ENCODE measurements at regions not wholly inside any gene's neighbourhood (a gene's known extent, or its start where the extent isn't known, plus 50 kb on each side); places are given as distances from the start of the nearest gene placed in this dataset.

DNA sequence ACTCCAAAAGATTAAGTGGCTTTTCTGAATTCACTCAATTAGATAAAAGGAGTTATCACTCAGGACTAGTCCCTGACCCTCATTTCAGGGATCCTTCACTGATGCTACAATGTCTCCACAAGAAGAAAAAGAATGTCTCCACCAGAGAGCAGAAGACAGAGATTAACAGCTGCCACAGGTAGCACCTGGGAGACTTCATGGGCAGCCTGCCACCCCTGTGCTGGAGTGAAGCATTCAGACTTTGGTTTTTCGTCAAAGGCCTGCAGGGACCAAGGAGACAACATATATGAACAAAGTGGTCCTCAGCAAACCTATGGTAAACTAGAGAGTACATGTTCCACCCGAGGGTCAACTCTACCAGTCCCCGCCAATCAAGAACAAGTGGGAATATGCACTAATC, 197.0 kb upstream of the ACVR2A start:
- no peak for DNase-seq

DNA sequence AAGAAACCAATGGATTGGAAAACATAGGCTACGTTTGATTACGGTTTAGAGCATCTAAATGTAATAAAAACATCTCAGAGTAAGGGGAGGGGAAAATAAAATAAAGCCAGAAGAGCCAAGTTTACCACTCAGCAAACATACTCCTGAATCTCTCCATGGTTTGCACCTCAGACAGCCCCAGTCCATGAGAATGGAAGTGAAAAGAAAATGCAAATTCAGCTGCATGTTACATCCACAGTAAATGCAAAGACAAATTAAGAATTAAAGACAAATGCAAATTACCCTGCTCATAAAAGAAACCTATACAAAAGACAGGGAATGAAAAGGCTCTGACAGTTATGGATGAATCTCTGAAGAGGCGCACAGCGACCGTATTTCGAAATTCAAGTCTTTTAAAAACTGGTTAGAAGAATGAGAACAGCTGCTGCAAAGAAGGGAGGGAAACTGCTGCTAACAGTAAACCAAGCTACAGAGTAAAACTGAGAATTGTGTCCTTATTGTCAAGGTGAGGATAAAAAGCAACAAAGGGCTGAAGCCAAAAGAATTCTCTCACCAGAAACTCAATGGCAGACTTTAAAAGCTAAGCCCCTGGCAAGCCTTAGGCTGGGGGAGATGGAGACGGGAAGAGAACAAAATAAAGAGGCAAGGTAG, 197.9 kb upstream of the ACVR2A start:
- DNase-seq = no peak

DNA sequence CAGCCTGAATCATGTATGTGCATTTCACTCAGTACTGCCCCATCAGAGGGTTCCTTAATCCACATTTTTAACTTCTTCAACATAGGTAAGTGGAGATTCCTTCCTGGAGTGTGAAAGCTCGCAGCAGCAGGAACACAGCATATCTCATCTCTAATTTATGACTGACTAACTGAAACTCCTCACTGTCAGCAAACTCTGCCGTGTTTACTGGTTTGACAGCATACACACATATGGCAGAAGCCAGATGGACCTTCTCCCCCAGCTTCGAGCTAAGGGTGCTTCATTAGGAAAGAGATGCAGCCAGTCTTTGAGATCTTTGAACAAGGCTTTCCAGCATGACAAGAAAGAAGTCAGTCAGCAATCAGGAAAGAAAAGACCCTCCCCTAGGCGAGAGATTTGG, 200.3 kb upstream of the ACVR2A start:
- peak; percentile 72 for DNase-seq

DNA sequence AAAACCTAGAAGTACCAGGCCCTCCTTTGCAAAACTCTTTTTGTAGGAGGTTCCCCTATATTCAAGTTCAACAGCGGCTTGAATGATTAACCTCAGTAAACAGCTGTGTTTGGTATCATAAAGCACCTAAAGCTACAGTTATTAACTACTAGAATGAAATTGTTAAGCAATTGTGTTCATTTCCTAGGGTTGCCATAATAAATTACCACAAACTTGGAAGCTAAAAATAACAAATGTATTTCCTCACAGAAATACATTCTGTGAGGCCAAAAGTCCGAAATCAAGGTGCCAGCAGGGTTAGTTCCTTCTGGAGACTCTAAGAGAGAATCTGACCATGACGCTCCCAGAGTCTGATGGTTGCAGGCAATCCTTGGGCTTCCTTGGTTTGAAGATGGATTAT, 202.1 kb upstream of the ACVR2A start:
- no peak for DNase-seq

DNA sequence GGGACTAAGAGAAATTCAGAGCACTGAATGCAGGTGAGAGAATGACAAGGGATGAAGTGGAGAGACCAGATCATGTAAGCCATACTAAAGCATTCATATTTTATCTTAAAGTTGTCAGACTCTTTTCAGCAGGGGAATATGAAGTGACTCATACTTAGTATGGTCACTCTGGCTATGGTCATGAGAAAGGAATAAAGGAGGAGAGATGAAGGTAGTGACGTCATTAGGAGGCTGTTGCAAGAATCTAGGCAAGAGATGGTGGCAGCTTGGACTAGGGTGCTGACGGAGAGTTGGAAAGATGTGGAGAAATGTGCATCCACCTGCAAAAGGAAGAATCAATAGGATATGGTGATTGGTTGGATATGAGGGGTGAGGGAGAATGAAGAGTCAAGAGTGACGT, 203.2 kb upstream of the ACVR2A start:
- DNase-seq = no peak

DNA sequence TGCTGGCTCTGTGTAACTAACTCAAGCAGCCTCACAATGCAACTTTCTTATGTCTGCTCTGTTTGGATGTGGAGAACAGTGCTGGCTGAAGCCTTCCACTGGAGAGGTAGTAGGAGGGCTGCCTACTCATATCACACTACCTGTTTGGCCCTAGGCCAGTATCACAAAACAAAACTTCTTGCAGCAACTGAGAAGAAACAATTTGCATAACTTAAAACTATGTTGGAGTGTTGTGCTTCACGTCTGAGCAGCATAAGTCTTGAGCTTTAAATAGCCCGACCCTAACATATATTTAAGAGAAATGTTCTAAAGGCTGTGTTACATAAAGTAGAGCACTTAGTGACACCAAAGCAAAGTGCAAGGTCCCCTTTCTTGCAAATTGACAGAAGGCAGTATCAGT, 204.9 kb upstream of the ACVR2A start:
- no peak for DNase-seq

DNA sequence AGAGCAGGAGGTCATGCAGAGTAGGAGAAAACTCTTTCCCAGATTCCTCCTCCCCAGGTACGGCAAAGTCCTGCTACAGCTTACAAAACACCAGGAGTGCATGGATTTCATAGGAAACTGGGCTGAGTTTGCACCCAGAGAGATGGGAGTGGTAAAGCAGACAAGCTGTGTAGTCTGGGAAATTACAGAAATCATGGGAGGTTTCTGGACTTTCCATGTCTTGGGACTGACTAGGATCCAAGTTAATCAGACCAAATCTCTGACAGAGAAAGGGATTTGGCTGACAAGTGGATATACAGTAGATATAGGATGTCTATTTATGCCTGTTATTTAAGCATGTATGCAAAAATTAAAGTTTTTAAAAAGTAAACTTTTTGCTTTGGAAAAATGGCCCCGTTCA, 205.4 kb upstream of the ACVR2A start:
- no peak for DNase-seq

DNA sequence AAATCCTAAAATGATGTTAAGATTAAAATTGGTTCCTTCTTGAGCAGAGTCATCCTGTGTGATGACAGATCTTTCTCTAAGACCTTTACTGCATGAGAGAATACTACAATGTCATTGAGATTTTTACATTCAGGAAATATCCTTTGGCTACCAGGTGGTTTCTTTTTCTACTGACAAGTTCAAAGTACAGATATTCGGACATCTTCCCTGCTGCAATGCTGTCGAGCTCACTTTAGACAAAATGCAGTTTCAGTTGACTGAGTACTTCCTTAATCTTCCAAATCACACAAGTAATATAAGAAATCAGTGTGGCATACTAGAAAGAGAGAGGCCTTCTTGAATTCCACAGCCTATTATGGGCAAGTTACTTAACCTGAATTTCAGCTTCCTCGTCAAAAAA, 207.9 kb upstream of the ACVR2A start:
- DNase-seq = no peak

DNA sequence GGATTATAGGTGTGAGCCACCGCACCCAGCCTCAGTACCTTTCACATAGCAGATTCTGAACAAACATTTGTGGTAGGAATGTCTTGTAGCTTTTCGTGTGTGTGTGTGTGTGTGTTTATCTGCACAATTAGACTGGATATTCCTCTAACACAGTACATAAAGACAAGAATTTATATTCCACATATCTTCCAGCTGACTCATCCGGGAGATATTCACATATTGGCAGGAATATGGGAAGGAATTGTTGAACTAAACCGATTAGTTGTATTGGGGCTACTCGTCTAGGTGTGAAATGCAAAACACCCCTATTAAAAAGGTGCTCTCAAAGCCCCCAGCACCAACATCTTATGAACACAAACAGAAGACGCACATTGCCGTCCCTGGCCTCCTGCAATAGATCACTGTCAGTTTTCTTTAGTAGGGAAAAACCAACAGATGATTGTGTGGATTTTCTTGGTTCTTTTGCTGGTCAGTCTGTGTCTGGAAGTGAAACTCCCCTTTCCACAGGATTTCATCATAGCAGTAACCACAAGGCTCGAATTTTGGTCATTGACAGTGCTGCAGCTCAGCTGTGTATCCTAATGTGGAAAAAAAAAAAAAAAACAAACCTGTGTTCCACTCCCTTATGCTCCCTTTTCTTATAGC, 208.5 kb upstream of the ACVR2A start:
- no peak for DNase-seq

DNA sequence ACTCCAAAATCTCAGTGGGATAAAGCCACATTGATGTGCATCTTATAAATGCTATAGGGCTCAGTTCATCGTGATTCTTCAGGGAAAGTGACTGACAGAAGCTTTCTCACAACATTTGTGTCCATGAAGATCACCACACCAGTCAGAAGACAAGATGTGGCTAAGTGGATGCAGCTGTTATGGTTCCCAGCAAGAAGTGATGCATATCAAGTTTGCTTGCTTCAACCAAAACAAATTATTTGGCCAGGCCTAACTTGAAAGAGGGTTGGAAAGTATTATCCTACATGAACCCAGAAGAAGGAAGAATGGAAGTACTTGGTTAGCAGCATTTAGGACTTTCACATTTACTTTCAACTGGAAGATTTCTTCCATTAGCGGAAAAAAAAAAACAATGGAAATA, 210.0 kb upstream of the ACVR2A start:
- DNase-seq = no peak

DNA sequence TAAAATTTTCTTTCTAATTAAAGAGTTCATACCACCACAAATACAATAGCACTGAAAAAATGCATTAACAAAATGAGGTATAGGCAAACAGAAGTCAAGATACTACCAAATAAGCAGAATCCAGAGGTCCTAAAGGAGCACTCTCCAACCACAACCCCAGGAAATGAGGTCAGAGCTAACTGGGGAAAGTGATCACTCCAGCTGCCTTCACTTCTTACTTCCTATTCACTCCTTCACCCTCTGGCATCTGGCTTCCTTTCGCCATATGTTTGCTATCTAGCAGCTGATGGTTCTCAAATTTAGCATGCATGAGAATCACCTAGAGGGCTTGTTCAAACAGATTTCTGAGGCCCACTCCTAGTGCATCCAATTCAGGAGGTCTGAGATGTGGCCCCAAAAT, 212.6 kb upstream of the ACVR2A start:
- peak; percentile 57 for DNase-seq

DNA sequence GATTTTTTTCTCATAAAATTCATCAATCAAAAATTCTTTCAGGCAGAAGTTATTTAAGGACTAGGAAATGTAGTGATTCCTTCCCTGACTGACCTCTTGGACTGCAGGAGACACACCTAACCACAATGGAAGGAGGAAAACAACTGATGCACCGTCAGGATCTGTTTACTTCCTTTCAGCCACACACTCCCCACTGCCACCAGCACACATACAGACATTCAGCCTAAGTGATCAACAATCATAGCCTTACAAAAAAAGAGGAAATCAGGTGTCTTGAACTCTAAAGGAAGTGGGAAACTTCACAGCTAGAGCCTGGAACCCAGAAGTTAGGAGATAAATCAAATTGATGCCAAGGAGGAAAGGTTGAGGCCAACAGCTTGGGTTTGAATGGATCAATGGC, 213.5 kb upstream of the ACVR2A start:
- DNase-seq = no peak

DNA sequence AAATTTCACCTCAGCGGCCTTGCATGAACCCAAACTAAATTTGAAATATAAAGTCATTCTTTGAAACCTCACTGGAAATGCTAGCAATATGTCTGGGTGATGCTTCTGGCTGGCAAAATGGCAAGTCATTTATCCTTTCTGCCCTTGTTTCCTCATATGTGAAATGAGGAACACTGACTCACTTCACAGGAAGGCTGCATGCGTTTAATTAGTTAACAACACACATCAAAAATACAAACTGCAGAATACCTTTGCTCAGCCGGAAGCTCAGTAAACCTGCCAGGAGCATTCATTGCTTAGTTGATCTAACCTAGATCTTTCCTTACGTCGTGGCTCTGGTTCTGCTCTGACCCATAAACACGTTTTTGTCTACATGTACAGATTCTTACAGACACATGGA, 214.2 kb upstream of the ACVR2A start:
- DNase-seq = no peak

DNA sequence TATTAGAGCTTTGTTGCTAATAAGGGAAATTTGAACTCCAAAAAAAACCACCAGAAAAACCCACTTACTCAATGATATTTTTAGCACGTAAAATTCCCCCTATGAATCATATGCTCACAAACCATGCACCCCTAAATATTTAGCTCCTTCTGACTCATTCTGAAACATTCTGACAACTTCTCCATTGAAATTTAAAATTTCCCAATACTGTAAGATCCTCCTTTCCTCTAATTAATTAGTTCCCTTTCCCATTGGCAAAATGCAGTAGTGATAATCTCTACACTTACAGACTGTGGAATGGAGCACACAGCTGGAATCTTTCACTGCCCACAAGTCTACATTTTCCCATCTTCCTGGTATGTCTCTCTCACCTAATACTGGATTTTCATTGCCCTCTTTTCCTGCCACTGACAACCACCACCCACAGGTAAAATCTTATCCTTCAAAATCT, 215.8 kb upstream of the ACVR2A start:
- no peak for DNase-seq

DNA sequence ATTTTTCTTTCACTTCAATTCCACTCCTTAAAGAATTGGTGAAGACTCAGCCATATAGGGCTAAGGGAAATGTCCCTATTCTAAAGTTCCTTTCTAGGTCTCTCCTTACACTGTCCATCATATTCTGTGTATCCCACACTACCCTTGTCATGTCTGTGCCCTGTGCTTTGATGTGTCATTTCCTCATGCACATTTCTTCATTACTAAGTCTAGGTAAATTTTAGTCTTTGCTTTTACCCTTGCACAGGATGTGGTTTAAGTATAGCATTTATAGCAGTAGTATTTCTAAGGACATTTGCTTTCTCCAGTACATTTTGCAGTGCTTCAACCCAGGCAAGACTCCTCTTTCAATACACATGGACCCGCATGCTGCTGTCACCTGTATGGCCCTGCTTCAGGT, 221.5 kb upstream of the ACVR2A start:
- no peak for DNase-seq

DNA sequence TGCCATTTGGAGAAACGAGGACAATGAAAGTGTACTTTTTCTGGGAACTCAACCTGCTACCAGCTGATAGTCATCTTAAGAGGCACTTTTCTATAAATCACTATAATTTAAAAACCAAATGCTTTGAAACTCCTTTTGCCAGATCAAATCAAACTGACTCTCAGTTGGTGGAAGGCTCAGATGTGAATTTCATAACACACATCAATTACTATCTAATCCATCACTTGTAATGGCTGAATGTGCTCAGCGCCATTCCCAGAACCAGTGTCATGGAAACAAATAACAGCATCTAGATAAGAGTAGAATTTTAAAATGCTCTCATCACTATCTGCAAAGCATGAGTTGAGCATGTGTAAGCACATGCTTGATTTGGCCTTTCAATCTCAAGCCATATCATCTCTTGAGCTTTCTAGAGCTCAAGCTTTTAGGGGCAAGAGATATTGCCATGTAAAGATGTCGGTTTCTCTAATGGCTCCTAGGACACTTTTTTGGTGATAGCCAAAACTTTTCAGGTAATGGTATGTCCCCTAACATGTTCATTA, 223.1 kb upstream of the ACVR2A start:
- DNase-seq = no peak

DNA sequence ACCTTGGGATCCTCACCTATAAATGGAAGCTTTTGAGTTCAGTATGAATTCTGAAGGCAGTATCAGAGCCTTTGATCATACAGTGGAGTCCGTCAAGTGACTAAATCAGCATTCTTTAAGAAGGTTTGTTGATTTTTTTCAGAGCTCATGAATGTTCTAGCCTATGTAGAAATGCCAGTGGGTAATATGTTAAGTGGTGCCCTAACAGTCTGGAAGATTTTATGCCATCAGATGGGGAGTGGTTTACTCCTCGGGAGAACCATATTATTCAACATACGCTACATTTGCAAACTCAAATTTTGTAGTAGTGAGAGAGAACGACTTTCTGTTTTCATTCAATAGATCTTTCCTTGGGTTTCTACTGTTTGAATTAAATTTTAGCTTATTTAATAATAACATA, 225.0 kb upstream of the ACVR2A start:
- DNase-seq = no peak

DNA sequence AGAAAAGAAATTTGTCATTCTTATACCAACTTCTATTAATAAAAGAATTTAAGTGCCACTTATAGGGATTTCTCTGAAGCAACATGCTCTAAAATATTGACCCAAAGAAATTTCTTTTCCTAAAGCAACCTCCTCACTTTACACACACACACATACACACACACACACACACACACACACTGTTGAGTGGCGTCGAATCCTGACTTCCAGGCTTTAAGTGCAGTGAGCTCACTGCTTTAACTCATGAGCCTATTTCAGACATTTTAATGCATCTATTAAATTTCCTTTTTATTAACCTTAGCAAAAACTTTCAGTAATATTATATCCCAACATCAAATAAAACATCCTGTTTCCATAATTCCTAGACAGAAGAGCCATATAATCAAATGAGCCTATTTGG, 229.1 kb upstream of the ACVR2A start:
- no peak for DNase-seq

DNA sequence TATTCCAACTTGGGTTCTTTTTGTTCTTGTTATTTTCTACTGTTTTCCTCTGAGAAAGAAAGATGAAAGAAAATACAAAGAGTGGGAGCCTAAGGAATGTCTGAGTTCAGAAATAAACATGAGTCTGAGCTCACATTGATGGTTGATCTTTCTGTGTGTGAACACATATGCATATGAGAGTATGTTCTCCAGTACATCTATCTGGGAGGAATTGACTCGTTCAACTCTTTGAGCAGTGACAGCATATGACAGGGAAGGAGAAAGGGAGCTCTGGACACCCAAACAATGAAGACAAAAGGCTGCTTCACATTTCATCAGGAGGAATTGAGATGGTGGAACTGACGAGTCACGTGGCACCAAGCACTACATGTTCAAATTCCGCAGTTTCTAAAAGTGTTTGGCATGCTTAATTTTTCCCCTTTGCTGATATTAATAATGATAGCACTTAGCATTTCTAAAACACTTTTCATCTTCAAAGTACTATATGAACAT, 229.8 kb upstream of the ACVR2A start:
- no peak for DNase-seq

DNA sequence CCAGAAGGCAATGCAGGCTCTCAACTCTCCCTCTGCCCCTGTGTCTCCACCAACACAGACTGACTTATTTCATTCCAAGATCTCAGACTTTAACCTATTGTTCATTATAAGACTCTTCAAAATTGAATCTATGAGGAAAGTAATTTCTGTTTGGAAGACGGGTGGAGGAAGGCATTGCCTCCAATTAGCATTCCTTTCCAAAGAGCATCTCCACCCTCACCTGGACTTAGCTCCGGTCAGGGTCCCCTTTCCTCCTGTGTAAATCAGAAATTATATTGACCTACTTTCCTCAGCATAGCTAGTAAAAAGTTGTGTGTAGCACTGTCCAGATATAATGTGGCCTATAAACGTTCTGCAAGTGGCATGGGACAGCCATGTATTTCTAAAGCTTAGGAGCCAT, 230.4 kb upstream of the ACVR2A start:
- no peak for DNase-seq

DNA sequence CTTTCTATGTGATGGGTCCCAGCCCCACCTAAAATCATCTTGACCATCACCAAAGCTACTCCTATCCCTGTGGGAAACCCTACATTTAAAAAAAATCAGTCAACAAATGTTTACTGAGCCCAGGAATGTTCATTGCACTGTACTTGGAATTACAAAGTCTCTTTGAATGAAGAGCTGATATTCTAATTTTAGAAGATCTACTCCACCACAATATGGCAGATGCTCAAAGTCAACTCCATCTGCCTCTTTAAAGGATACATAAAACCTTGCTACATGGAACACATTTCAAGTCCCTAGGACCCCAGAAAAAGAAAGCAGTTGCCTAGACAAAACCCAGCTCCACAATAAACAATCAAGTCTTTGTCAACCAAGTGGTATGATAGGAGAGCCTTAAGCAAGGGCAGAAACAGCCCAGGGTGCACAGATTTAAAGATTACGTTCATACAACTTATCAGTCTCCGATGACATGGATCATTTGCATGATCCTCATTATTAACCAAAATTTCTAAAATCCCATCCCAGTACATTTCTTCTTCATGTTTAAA, 234.3 kb upstream of the ACVR2A start:
- DNase-seq = no peak

DNA sequence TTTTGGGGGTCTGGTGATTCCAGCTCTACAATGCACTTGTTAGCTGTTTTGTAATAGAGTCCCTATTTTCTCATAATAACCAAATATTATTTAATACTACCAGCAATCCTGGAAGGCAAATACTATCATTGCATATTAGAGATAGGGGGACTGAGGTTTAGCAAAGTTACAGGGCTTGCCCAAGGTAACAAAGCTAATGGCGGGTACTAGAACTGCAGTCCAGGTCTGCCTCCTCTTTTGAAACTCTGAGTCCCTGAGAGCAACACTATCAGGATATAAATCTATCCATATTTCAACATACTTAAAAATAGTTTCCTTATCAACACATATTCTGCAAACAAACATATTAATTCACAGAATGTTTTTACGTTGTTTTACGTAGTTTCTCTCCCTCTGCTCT, 235.5 kb upstream of the ACVR2A start:
- DNase-seq = no peak

DNA sequence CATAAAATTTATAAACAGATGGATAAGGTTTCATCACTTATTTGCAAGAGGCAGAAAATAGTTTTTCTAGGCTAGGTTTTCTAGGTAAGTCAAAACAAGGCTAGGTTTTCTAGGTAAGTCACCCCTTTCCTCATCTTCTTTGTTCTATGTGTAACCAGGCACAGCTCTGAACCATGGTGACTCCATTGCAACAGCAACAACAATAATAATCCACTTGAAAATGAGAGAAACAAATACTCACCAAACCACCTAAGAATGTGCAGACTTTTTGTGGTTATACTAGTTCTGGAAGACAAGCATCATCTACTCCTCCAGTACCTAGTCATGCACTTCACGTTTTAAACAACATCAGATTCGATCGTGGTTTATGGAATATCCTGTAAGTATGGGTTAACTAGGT, 237.4 kb upstream of the ACVR2A start:
- no peak for DNase-seq

DNA sequence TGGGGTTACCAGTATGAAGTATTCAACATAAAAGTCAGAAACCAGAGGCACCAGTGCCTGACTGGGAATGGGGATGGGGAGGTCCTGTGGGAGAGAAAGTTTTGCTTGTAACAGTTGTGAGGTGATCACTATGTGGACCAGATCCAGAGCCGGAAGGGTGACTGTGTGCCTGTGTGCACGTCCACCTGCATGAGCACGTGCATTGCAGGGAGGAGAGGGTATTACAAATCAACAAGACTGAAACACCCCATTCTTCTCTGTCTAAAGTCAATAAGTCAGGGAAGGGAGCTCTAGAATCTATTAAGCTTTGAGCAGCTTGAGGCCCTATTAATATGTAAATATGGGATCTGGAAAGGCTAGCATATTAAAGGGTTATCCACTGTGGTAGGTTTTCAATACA, 241.0 kb upstream of the ACVR2A start:
- no peak for DNase-seq

DNA sequence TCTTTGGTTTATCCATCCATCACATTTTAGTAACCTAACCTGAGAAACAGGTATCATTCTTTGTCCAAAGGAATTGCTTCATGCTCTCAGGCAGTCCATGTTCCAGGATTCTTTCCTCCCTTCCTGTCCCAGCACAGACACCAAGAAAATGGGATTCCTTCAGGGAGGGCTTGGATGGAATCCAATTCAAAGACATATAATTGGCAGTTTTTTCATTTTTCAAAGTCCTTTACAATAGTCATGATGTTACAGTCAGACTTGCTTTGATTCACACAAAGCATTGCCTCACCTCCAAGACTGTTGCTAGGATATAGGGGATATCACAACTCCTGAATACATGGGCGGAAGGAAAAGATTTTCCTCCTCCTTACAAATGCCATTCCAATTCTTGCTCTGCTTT, 241.4 kb upstream of the ACVR2A start:
- no peak for DNase-seq

Measured in NCI-H524 treated with DMSO at 0.1 percent for 48 hours (cell line).